HG02870 (cell line): ENCODE measurements at regions not wholly inside any gene's neighbourhood (a gene's known extent, or its start where the extent isn't known, plus 50 kb on each side); places are given as distances from the start of the nearest gene placed in this dataset.

ENCODE experiments used
- ATAC-seq: cut with Tn5 transposase; IDR thresholded peaks from one replicate; pipeline ENCODE4 v1.9.1; 2021; ENCODE audit warnings: mild to moderate bottlenecking, moderate library complexity; ENCODE audit not compliant: unreplicated experiment

GRCh38 chr1:220979371-220979770 is 100.1 kb downstream of the HLX start:
- no peak for ATAC-seq

GRCh38 chr1:220982686-220983085 is 103.4 kb downstream of the HLX start:
- no peak for ATAC-seq

GRCh38 chr1:220983877-220984635 is 104.8 kb downstream of the HLX start:
- no peak for ATAC-seq

DNA sequence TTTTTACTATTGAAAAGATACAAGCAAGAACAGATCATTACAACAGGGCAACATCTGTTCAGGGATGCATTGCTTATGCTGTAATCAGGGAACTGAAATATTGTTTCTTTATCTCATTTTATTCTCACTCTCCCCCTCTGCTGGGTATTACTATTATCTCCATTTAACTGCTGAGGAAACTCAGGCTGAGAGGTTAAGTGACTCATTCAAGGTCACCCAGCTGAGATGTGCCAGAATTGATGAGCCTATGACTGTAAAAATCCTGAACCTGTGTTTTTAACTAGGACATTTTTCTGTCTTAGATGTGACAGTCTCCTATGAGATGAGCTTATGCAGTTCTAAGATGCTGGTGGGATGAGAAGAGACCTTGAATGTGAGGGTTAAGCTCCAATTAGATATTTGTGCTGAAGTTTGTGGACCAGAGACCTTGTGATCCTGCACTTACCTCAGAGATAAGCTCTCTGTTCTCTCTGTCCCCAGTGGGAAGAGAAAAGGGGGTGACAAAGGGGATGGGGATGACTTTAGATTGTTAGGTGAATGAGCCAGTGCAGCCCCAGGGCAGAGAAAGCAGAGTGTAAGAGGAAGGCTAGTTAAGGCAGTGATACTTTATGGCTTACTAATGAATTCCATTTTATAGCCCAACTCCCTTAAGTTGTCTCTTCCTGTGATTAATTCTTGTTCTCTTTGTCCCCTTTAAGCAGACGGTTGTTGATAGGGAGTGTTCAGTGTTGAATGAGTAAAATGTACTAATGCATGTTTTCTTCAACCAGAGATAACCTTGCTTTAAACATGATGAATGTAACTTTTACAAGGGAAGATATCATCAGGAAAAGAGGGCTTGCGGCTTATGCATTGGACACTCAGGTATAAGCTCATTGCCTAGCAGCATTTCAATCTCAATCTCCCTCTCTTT is 111.4 kb downstream of the HLX start:
- ATAC-seq, result no peak

GRCh38 chr1:220991506-220991905 is 112.3 kb downstream of the HLX start:
- no peak for ATAC-seq

- no peak for ATAC-seq
Observed at GRCh38 chr1:220991959-220992704, 112.9 kb downstream of the HLX start.

DNA sequence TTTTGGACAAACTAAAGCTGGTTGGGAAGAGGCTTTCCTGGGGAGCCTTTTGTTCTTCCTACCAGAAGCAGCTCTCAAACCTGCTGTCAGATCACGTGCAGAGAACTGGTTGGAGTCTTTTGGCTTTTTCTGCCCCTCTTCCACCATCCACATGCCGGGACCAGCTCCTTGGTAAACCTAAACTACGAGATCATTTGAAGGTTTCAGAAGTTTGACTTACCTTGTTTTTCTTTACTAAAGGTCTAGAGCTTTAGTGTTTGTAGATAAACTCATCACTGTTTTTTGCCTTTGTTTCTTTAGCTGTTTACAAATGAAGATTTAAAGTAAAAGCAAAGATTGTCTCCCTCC is 113.4 kb downstream of the HLX start:
- ATAC-seq, result no peak

- no peak for ATAC-seq
Observed at GRCh38 chr1:220994671-220995070, 115.4 kb downstream of the HLX start.

GRCh38 chr1:220997791-220998190 is 118.5 kb downstream of the HLX start:
- no peak for ATAC-seq

GRCh38 chr1:220999872-221000863 is 120.9 kb downstream of the HLX start:
- ATAC-seq, result no peak

GRCh38 chr1:221001167-221001566 is 121.9 kb downstream of the HLX start:
- ATAC-seq, result no peak

DNA sequence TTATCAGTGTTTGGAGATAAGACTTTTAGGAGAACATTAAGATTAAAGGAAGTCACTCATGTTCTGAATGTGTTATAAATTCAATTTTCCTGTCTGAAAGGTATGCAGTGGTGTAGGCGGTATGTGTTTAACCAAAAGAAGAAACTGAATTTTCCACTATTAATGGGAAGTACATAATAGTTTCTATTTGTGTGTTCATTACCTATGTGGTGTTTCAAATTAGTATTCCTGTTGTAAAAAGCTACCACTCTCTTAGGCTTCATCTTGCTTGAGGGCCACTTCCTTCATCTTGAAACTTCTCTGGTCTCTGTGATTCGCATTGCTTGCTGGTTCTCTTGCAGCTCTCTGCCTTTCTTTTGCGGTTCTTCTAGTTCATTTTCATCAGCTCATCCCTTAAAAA is 123.4 kb downstream of the HLX start:
- no peak for ATAC-seq

DNA sequence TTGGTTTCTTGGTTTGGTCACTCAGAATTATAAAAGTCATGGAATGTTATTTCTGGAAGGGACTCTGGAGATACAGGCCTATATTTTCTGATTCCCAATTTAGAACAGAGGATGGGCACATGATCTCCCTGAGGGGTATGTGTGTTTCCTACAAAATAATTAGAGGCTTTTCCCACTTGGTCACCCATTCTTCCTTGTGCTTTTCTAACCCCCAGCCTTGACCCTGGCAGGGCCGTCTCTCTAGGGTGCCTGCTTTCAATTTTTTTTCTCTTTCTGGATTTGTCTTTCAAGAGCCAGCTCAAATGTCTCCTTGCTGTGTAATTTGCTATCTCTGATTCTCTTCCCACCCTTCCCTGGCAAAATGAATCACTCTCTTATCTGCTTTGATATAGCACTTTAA is 131.9 kb downstream of the HLX start:
- ATAC-seq, result no peak

DNA sequence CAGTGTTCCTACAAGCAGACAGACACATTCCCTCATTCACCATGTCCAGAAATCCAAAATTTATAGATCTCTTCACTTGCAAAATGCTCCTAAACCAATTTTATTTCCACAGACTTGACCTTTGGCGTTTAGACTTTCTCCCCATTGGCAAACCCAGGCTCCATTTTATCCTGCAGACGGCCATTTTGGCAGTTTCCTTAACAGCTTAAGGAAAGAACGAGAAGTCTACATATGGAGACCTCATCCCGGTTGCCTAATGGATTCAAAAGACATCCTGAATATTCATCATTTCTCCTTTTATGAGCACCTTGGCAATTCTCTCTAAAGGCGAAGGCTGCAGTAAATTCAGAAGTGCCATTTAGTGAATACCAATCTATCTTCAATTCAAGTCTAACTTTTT is 132.9 kb downstream of the HLX start:
- no peak for ATAC-seq

GRCh38 chr1:221013691-221014660 is 134.7 kb downstream of the HLX start:
- no peak for ATAC-seq

DNA sequence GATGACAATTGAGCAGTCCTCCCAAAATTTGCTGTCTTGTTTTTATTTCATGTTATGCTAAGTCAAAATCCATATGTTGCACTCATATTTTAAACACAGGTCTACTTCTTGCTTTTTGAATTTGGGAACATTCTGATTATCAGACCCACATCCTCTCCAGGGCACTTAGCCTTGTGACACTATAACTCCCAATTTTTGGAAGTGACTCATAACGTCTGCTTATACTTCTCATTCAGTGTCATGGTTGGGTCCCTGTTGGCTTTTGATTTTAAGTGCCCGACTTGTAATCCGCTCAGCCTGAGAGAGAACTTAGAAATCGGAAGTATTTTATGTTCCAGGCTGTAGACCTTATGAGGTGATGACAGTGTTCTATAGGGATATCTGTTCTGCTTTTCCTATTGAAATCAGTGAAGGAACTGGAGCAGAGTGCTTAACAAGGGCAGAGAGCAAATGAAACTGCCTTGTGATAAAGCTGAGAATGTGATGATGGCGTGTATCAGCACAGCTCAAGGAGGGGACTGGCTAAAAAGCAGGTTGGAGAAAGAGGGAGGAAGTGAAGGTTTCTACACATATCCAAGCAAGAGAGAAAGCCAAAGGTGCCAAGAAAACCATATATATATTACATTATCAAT is 136.0 kb downstream of the HLX start:
- ATAC-seq, result no peak

DNA sequence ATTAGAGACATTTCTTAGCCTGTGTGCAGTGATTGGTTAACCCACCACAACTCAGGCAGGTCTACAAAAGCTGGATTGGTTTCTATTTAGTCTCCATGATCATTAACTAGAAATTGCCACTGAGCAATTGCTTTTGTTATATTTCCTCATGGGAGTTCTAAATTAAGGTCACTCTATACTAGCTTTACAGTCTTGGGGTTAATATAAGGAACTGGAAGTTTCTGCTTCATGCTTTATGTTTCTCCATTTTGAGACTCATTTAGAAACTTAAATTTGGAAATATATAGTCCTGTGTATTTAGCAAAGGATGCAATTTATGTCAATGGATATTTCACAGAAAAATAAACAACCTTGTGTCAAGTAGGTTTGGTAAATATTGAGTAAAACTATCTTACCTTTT is 137.5 kb downstream of the HLX start:
- no peak for ATAC-seq

GRCh38 chr1:221018414-221018813 is 139.2 kb downstream of the HLX start:
- ATAC-seq, result no peak

- no peak for ATAC-seq
Observed at GRCh38 chr1:221022331-221022730, 143.1 kb downstream of the HLX start.
